Dedifferentiated amniotic fluid mesenchymal stem cell (primary cell): ENCODE measurements at regions not wholly inside any gene's neighbourhood (a gene's known extent, or its start where the extent isn't known, plus 50 kb on each side); places are given as distances from the start of the nearest gene placed in this dataset.
A peak's percentile ranks its signal among the peaks of the same experiment; 100 is the strongest.
"Not testable (repeated sequence)": the region's sequence is repeated elsewhere in the genome, so short reads cannot be mapped to it uniquely, and the experiment has no call there.

ENCODE experiments used
- DNase-seq: peaks from one replicate; pipeline ENCODE4 v3.0.0-alpha.2; 2016; ENCODE audit errors: extremely low spot score

GRCh38 chr3:81861593-81861992 lies 100.1 kb upstream of the GBE1 start:
- DNase-seq: no peak

- DNase-seq: no peak
These were observed 98.1 kb upstream of the GBE1 start for GRCh38 chr3:81859524-81859923.

DNA sequence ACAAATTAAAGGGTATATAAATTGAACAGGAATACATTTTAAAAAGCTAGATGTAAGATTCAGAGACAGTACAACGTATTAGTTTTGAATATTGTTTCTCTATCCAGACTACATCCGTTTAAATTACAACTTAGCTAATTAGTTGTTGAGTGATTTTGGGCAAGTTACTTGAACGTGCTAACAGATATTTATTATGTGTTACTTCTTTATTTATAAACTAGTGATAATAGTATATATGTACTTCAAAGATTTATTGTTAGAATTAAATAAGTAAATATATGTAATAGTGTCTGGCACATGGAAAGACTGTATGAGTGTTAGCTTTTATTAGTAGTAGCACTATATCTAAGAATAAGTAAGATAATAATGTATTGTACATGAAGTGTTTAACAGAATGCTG lies 92.0 kb upstream of the GBE1 start:
- DNase-seq: no peak

DNA sequence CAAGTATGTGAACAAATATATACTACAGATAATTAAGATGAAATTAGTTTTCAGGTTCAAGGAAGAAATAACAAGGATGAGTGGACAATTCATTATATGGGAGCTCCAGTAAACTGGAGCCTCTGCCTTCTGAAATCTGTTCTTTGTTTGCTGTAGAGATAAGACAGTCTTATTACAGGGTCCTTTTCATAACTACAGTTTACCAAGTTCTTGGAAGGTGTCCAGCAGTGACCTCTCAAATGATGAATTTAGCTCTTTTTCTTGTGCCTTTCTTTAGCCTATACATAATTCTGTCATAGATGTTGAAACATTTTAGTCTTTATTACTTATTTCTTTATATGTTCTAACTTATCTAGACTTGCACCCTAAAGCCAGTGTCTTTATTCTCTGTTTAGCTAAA lies 89.7 kb upstream of the GBE1 start:
- no peak for DNase-seq

DNA sequence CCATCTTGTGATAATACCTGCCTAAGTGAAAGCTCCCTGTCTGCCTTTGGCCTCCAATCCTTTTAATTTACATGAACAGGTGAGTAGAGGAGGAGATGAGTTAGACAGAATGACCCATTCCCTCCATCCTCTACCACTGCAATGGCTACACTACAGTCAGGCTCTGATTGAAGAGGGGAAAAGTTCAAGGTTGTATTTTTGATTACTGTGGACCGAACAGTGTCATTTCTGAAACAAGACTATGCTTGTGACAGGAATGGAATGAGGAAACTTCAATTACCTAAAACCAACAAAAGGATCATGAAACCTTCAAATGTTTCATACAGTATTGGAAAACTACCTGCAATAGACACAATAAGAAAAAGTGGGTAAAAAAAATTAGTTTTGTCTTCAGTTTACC lies 85.5 kb upstream of the GBE1 start:
- DNase-seq: no peak

DNA sequence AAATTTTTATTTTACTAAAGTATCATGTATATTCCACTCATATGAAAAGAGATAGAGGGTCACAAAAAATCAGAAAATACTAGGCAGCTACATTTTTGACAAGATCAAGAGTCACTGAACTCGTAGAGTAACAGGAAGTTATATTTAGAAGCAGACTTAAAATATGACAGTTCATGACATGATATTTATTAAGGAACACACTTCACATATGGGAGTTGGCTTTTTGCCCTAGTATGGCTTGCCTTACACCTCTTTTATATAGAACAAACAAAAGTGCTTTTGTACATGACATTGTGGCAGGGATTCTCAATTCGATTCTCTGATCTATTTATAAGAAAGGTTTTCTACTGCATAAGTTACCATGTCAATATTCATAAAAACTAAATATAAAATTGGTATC lies 80.1 kb upstream of the GBE1 start:
- DNase-seq: no peak

- no peak for DNase-seq
These were observed 78.2 kb upstream of the GBE1 start for GRCh38 chr3:81839504-81840094.

DNA sequence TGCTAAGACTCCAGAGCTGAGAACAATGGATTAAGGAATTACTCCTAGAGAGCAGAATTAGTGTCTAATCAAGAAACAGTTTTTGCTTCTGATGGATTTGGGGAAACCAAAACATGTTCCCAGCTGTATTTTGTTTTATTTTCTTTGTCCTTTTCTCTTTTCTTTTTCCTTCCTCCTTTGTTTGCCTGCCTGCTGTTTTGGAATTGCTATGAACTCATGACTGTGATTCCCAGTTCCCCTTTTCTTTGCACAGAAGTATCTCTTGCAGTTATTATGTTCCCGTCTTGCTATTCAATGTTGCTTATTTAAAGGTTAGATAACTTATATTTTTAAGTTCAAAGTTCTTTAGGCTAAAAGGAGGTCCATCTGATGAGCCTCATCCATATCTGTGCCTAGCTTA lies 77.0 kb upstream of the GBE1 start:
- DNase-seq: no peak

DNA sequence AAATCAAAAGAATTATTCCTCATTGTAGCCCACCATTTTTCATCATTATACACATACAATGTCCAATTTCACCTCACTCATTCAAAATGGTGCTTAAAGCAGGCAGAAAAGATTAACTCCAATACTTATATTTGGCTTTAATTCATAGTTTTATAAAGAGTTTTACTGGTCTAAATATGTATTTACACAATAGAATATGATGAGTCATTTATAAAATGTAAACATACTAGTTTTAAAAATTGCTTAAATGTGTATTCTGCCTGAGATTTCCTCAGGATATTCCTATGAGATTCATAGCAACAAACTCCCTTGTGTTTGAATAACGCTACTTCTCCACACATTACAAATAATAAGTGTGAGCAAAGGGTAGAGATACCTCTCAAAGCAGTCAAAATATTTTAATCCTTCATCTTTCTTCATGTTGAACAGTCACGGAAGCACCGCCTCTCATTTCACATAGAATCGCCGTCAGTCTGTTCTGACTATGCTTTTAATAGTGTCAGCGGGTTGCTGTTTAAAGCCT lies 75.7 kb upstream of the GBE1 start:
- no peak for DNase-seq

GRCh38 chr3:81829937-81830336 lies 68.5 kb upstream of the GBE1 start:
- no peak for DNase-seq

DNA sequence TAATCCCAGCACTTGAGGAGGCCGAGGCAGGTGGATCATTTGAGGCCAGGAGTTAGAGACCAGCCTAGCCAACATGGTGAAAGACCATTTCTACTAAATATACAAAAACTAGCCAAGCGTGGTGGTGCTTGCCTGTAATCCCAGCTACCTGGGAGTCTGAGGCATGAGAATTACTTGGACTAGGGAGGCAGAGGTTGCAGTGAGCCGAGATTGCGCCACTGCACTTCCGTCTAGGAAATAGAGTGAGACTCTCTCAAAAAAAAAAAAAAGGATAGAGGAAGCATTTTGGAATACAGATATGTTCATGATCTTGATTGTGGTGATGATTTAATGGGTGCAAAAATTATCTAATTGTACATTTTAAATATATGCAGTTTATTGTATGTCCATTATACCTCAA lies 67.8 kb upstream of the GBE1 start:
- not testable (repeated sequence) for DNase-seq

DNA sequence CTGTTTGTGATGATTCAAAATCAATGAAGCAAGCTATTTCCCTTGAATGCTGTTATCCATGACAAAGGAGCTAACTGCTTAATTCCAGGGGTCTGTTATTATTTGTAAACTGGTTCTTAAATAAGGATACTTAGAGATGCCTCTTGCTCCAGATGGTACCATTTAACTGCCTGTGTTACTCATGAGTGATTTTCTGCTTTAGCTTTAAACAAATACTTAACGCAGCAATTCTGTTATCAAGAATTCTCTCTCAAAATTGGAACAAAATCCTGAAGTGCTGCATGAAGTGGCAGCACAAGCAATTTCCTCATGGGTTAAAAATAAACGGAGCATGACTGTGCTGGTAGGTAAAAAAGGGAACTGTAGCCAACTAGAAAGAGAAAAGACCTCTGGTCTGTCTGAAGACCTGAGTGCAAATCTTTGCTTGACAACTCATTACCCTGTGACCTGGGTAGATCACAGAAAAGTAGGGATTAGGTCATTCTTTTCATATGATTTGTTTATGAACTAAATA lies 62.5 kb upstream of the GBE1 start:
- peak; percentile 29 for DNase-seq

- no peak for DNase-seq
These were observed 61.6 kb upstream of the GBE1 start for GRCh38 chr3:81823086-81823485.

GRCh38 chr3:81816473-81817250 lies 55.2 kb upstream of the GBE1 start:
- peak; percentile 17 for DNase-seq

DNA sequence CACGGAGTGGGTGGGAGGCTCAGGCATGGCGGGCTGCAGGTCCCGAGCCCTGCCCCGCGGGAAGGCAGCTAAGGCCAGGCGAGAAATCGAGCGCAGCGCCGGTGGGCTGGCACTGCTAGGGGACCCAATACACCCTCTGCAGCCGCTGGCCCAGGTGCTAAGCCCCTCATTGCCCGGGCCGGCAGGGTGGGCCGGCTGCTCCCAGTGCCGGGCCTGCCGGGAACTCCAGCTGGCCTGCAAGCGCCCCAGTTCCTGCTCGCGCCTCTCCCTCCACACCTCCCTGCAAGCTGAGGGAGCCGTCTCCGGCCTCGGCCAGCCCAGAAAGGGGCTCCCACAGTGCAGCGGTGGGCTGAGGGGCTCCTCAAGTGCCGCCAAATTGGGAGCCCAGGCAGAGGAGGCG lies 50.7 kb upstream of the GBE1 start:
- not testable (repeated sequence) for DNase-seq
